K562 (cell line): ENCODE measurements at regions not wholly inside any gene's neighbourhood (a gene's known extent, or its start where the extent isn't known, plus 50 kb on each side); places are given as distances from the start of the nearest gene placed in this dataset.
"Not testable (repeated sequence)": the region's sequence is repeated elsewhere in the genome, so short reads cannot be mapped to it uniquely, and the experiment has no call there.

ENCODE experiments used
- ATAC-seq: fragments of 200-7000 bp; cut with Tn5 transposase; 3 replicates; pipeline ENCODE4 v1.9.1; 2020; ENCODE audit warnings: moderate library complexity
- BruUV-seq: library from RNA; stranded (reverse); fragments of 400-500 nt; replicated peaks from 2 replicates; lab custom pipeline; 2021; lab: Mats Ljungman, UMichigan
- CTCF ChIA-PET: fragments of 300-600 bp; formaldehyde crosslinking; extraction: SDS; loops from one replicate; lab custom pipeline; 2021; ENCODE audit warnings: low intra/inter-chr PET ratio; lab: Yijun Ruan, JAX
- POLR2A ChIA-PET: fragments of 300-600, 350-650 bp; sonication (Branson Sonifier 250); formaldehyde crosslinking; extraction: SDS; loops from one replicate; lab custom pipeline; 2021; ENCODE audit warnings: antibody characterized with exemption, inconsistent platforms; lab: Yijun Ruan, JAX
- DNase-seq, 4 experiments: peaks; one replicate each; pipeline versions ENCODE4 v3.0.0 to v3.0.0-alpha.2; 2011 to 2018; ENCODE audit warnings: low spot score in 3 of 4, mixed read lengths in 3 of 4; ENCODE audit errors: extremely low read depth in 1 of 4
- FAIRE-seq: peaks from 2 replicates; lab custom pipeline; 2011; peaks lifted over from hg19 to GRCh38; lab: Jason Lieb, UNC
- H2AFZ ChIP-seq: 2 replicates; pipeline ENCODE4 v1.6.0; 2011; ENCODE audit warnings: low read depth, low read length, control low read depth, inconsistent platforms
- H3K27ac ChIP-seq: fragments of 200-600 bp; 3 replicates; pipeline ENCODE4 v1.8.0; 2011; ENCODE audit warnings: low read depth, mild to moderate bottlenecking, control low read depth, inconsistent platforms, low read length, moderate library complexity, mixed read lengths; ENCODE audit errors: extremely low read depth
- H3K27me3 ChIP-seq, 2 experiments: fragments of 300-600 bp in 1 of 2; 2 replicates in 1 of 2; 3 replicates in 1 of 2; pipeline versions ENCODE4 v1.6.0 to v1.8.0; 2011; ENCODE audit warnings: inconsistent platforms in 2 of 2, low read length in 2 of 2, mild to moderate bottlenecking in 1 of 2, mixed read lengths in 1 of 2, moderate library complexity in 1 of 2; ENCODE audit not compliant: control insufficient read depth in 2 of 2, insufficient read depth in 2 of 2
- H3K36me3 ChIP-seq: fragments of 300-600 bp; 3 replicates; pipeline ENCODE4 v1.8.0; 2011; ENCODE audit warnings: mild to moderate bottlenecking, low read length, inconsistent platforms; ENCODE audit not compliant: control insufficient read depth, insufficient read depth
- H3K4me1 ChIP-seq, 2 experiments: fragments of 200-600 bp in 1 of 2; replicated peaks in 1 of 2; 2 replicates in 1 of 2; 3 replicates in 1 of 2; pipeline versions ENCODE4 v1.5.1 to v1.8.0; 2011; ENCODE audit warnings: inconsistent platforms in 2 of 2, low read length in 2 of 2, mild to moderate bottlenecking in 1 of 2, mixed read lengths in 1 of 2, moderate library complexity in 1 of 2; ENCODE audit not compliant: control insufficient read depth in 2 of 2, insufficient read depth in 2 of 2
- H3K4me2 ChIP-seq: 2 replicates; pipeline ENCODE4 v1.6.1; 2011; ENCODE audit warnings: low read length, control low read depth, inconsistent platforms, mixed read lengths; ENCODE audit not compliant: insufficient read depth
- H3K4me3 ChIP-seq: fragments of 200-600 bp; sonication (generic), shearing (Covaris generic); 2 replicates; pipeline ENCODE4 v1.5.1; 2016; ENCODE audit warnings: control low read depth, inconsistent platforms
- H3K79me2 ChIP-seq: fragments of 200-600 bp; 3 replicates; pipeline ENCODE4 v1.8.0; 2011; ENCODE audit warnings: low read length, inconsistent platforms; ENCODE audit not compliant: control insufficient read depth, insufficient read depth
- H3K9ac ChIP-seq, 2 experiments: 2 replicates each; pipeline versions ENCODE4 v1.6.0 to v1.6.1; 2011; ENCODE audit warnings: low read depth in 2 of 2, low read length in 2 of 2, control low read depth in 1 of 2, inconsistent platforms in 1 of 2, mild to moderate bottlenecking in 1 of 2, mixed read lengths in 1 of 2; ENCODE audit not compliant: insufficient read depth in 1 of 2
- H3K9me1 ChIP-seq: one replicate; pipeline ENCODE4 v1.6.0; 2011; ENCODE audit warnings: inconsistent platforms, mild to moderate bottlenecking, low read length, moderate library complexity; ENCODE audit not compliant: control insufficient read depth, insufficient read depth
- H3K9me3 ChIP-seq: replicated peaks from 2 replicates; pipeline ENCODE4 v1.5.1; 2011; ENCODE audit warnings: low read depth, low read length, inconsistent platforms; ENCODE audit not compliant: control insufficient read depth, insufficient read depth
- H4K20me1 ChIP-seq: replicated peaks from 2 replicates; pipeline ENCODE4 v1.6.1; 2011; ENCODE audit warnings: low read length, inconsistent platforms, mixed read lengths; ENCODE audit not compliant: control insufficient read depth, insufficient read depth
- GATAD2A ChIP-seq: fragments of 450-650 bp; IDR thresholded peaks from 2 replicates; pipeline ENCODE4 v1.6.1; 2017
- KAT7 ChIP-seq: sonication (generic); formaldehyde crosslinking; IDR thresholded peaks from 2 replicates; pipeline ENCODE4 v1.8.0; 2022; ENCODE audit warnings: missing genetic modification reagents, mild to moderate bottlenecking, borderline replicate concordance
- NR2C2 ChIP-seq, 2 experiments: fragments of 200-800 bp in 1 of 2; sonication (Bioruptor generic) in 1 of 2; sonication (generic) in 1 of 2; formaldehyde crosslinking in 1 of 2; IDR thresholded peaks; 2 replicates each; pipeline versions ENCODE4 v1.6.1 to v1.8.0; 2016 to 2022; ENCODE audit warnings: mild to moderate bottlenecking in 1 of 2, missing compliant biosample characterization in 1 of 2, missing genetic modification characterization in 1 of 2, missing genetic modification reagents in 1 of 2
- POLR3A ChIP-seq: IDR thresholded peaks from 2 replicates; pipeline ENCODE4 v1.6.1; 2011; ENCODE audit warnings: borderline replicate concordance, mild to moderate bottlenecking, moderate library complexity; ENCODE audit not compliant: insufficient read length, insufficient read depth; ENCODE audit errors: extremely low read depth
- XRCC5 ChIP-seq: fragments of 200-400 bp; formaldehyde crosslinking; IDR thresholded peaks from 2 replicates; pipeline ENCODE4 v1.6.1; 2017; ENCODE audit warnings: low read depth, mild to moderate bottlenecking, low read length
- ZC3H4 ChIP-seq: sonication (generic); formaldehyde crosslinking; IDR thresholded peaks from 2 replicates; pipeline ENCODE4 v1.9.0; 2021; ENCODE audit warnings: missing genetic modification reagents, borderline replicate concordance
- WGBS: fragments of 100-300 bp; shearing (Covaris generic); methylation state at CpG from one replicate; pipeline ENCODE4 v1.1.6; 2016; ENCODE audit warnings: low coverage, mixed read lengths; ENCODE audit not compliant: insufficient coverage; ENCODE audit errors: missing lambda C conversion rate; 5-methylcytosine and 5-hydroxymethylcytosine counted together
- in situ Hi-C: fragments of 300-500 bp; cut with MboI; formaldehyde crosslinking; loops from 4 replicates; pipeline ENCODE4 v1.15.0; 2018; ENCODE audit warnings: inconsistent platforms, mixed read lengths
- intact Hi-C: fragments of 100-400 bp; cut with micrococcal nuclease; formaldehyde crosslinking; loops from 2 replicates; pipeline ENCODE4 v1.14.2; 2022
- TF ChIP-seq, protein P1 (sequence below): sonication (generic); formaldehyde crosslinking; IDR thresholded peaks from 2 replicates; pipeline ENCODE4 v1.8.1; 2023; ENCODE audit warnings: mild to moderate bottlenecking, missing genetic modification reagents

DNA sequence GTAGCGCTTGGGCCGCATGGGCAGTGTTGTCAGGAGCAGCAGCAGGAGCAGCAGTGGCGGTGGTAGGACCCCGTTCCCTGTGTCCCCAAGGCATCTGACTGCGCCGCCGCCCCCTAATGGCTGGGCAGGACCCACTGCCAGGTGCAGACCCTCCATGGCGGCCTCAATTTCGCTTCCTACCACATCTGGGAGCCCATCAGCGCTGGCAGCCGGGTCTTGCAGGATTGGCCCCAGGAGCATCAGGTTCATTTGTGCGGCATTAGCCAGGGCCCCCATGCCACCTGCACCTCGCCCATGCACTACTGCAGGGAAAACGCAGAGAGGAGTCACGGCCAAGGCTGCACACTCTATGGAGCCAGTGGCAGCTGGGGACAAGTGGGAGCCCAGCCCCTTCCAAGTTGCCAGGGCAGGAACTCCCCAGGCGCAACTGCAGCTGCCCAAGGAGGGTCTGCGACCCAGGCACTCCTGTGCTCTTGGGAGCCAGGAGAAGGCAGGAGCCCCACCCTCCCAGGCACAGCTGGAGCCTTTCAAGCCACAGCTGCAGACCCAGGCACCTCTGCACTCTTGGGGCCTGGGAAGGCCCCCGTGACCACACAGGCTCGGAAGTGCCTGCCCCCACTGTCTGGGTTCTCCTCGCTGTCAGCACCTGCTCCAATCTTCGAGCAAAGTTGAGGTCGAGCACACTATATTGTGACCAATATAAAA, 594.2 kb downstream of the KCNJ18 start (continued):
- TF ChIP-seq KAT7 (no peak), GATAD2A (no peak)

DNA sequence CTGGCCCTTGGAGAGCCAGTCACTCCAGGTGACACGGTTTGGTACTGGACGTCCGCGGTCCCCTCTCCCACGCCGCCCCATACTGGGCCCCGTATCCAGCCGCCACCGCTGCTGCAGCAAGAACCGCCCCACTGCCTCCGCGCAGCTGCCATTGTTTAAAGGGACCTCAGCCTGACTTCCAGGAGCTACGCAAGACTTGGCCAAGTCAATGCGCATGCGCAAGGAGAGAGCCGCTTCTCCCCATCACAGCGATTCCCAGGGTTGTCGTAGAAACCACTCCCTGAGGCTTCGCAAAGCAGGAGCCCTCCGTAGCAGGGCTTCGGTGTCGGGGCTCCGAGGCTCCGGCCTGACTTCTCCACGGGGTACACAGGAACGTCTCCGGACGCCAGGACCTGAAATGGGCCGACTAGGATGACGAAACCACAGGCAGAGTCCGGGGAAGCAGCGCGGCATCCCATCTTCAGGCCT, 606.2 kb downstream of the KCNJ18 start:
- H3K79me2 ChIP-seq, BruUV-seq, H2AFZ ChIP-seq, H3K4me3 ChIP-seq, H3K9me3 ChIP-seq, H3K4me2 ChIP-seq, H3K9ac ChIP-seq, H3K27me3 ChIP-seq, POLR2A ChIA-PET, intact Hi-C loops, in situ Hi-C loops, H4K20me1 ChIP-seq, DNase-seq, CTCF ChIA-PET, FAIRE-seq, H3K27ac ChIP-seq, H3K36me3 ChIP-seq, ATAC-seq, H3K4me1 ChIP-seq, H3K9me1 ChIP-seq: not testable (repeated sequence)
- WGBS = 84% methylated on average over 5 of the region's 33 CpGs

DNA sequence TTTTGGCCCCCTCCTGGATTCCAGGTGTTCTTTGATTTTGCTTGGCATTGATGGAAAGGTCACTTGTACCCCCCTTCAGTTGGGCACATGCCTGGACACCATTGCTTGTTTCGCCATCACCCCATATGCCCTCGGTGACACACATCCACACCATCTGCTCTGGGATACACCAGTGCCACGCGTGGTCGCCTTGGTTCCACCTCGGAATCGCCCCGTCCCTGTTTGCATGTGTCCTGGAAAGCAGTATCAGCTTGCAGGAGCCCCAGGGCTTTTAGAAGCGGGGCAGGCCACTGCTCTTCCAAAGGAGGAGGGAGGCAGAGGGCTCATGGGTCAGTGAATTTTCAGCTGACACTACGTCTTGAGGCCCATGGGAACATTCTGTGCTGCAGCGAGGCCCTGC, 607.9 kb downstream of the KCNJ18 start:
- H2AFZ ChIP-seq = no peak overlapping the region
- no peaks in the 10 kb centered on the region for H3K27me3 ChIP-seq
- no peak overlapping the region for H3K4me3 ChIP-seq
- CTCF ChIA-PET = no interaction called here
- TF ChIP-seq XRCC5 = no peak
- no peak for TF ChIP-seq POLR3A
- TF ChIP-seq, protein P1, sequence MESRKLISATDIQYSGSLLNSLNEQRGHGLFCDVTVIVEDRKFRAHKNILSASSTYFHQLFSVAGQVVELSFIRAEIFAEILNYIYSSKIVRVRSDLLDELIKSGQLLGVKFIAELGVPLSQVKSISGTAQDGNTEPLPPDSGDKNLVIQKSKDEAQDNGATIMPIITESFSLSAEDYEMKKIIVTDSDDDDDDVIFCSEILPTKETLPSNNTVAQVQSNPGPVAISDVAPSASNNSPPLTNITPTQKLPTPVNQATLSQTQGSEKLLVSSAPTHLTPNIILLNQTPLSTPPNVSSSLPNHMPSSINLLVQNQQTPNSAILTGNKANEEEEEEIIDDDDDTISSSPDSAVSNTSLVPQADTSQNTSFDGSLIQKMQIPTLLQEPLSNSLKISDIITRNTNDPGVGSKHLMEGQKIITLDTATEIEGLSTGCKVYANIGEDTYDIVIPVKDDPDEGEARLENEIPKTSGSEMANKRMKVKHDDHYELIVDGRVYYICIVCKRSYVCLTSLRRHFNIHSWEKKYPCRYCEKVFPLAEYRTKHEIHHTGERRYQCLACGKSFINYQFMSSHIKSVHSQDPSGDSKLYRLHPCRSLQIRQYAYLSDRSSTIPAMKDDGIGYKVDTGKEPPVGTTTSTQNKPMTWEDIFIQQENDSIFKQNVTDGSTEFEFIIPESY (CRISPR knock-in tag) = no peak
- no peak for TF ChIP-seq NR2C2 (CRISPR knock-in tag; IDR thresholded peaks at IDR 0.05)
- no peak for TF ChIP-seq NR2C2 (tag; IDR thresholded peaks at IDR 0.05)
- TF ChIP-seq ZC3H4 (CRISPR knock-in tag) = no peak
- intact Hi-C loops = no loop called here
- BruUV-seq = no TSS peak
- H3K9me3 ChIP-seq = peaks cover 11% of the 10 kb centered on the region
- H3K79me2 ChIP-seq = no peaks in the 10 kb centered on the region
- no peaks in the 10 kb centered on the region for H3K36me3 ChIP-seq
- 61% methylated on average over 6 of the region's 11 CpGs for WGBS
- DNase-seq (no peak), FAIRE-seq (no peak), ATAC-seq (no peak)
- in situ Hi-C loops = loop anchor here (10.0 kb wide), 1 partner anchor 625 kb away; no protein-coding TSS in a partner anchor
- H3K4me1 ChIP-seq = peaks cover 2 to 8% of the 10 kb centered on the region in 2 experiments; a peak in 2 of 5 replicates
- no peak overlapping the region for H3K9ac ChIP-seq
- H3K4me2 ChIP-seq = no peak overlapping the region
- no peaks in the 10 kb centered on the region for H4K20me1 ChIP-seq
- no peaks in the 10 kb centered on the region for H3K9me1 ChIP-seq
- H3K27ac ChIP-seq = no peak overlapping the region
- POLR2A ChIA-PET = no interaction called here
